NK-92 treated with Interleukin-12 subunit alpha and Interleukin-12 subunit beta, amount 100 ng/mL, for 24 hours (cell line): ENCODE measurements at regions not wholly inside any gene's neighbourhood (a gene's known extent, or its start where the extent isn't known, plus 50 kb on each side); places are given as distances from the start of the nearest gene placed in this dataset.
"Not testable (repeated sequence)": the region's sequence is repeated elsewhere in the genome, so short reads cannot be mapped to it uniquely, and the experiment has no call there.

ENCODE experiments used
- DNase-seq: peaks from one replicate; lab custom pipeline; 2025; lab: John Stamatoyannopoulos, UW

GRCh38 chr10:57959318-57960006 is 308.2 kb downstream of the IPMK start:
- no peak for DNase-seq

- no peak for DNase-seq
These were observed 312.6 kb downstream of the IPMK start for GRCh38 chr10:57955076-57955475.

GRCh38 chr10:57952741-57953140 is 315.0 kb downstream of the IPMK start:
- no peak for DNase-seq

- no peak for DNase-seq
These were observed 317.2 kb downstream of the IPMK start for GRCh38 chr10:57950442-57950974.

GRCh38 chr10:57948796-57949195 is 318.9 kb downstream of the IPMK start:
- no peak for DNase-seq

- DNase-seq: no peak
These were observed 320.9 kb downstream of the IPMK start for GRCh38 chr10:57946833-57947232.

- DNase-seq: no peak
These were observed 324.0 kb downstream of the IPMK start for GRCh38 chr10:57943701-57944100.

GRCh38 chr10:57925045-57925444 is 342.6 kb downstream of the IPMK start:
- DNase-seq: no peak

GRCh38 chr10:57921140-57921539 is 346.6 kb downstream of the IPMK start:
- DNase-seq: no peak

GRCh38 chr10:57919864-57920263 is 347.8 kb downstream of the IPMK start:
- no peak for DNase-seq

GRCh38 chr10:57917019-57917418 is 350.7 kb downstream of the IPMK start:
- DNase-seq: no peak

GRCh38 chr10:57905861-57906260 is 361.8 kb downstream of the IPMK start:
- DNase-seq: no peak

- no peak for DNase-seq
These were observed 362.7 kb downstream of the IPMK start for GRCh38 chr10:57905010-57905409.

- DNase-seq: no peak
These were observed 369.5 kb downstream of the IPMK start for GRCh38 chr10:57898231-57898630.

- no peak for DNase-seq
These were observed 370.1 kb downstream of the IPMK start for GRCh38 chr10:57897611-57898010.

- DNase-seq: no peak
These were observed 373.3 kb downstream of the IPMK start for GRCh38 chr10:57894361-57894760.

- DNase-seq: no peak
These were observed 376.3 kb downstream of the IPMK start for GRCh38 chr10:57891201-57892006.

- no peak for DNase-seq
These were observed 377.0 kb downstream of the IPMK start for GRCh38 chr10:57890691-57891090.

GRCh38 chr10:57885618-57885968 is 382.1 kb downstream of the IPMK start:
- DNase-seq: not testable (repeated sequence)

GRCh38 chr10:57884965-57885617 is 382.6 kb downstream of the IPMK start:
- no peak for DNase-seq

- no peak for DNase-seq
These were observed 383.3 kb downstream of the IPMK start for GRCh38 chr10:57884407-57884806.

GRCh38 chr10:57880446-57881227 is 387.1 kb downstream of the IPMK start:
- DNase-seq: no peak
